ENCODE measurements at regions not wholly inside any gene's neighbourhood (a gene's known extent, or its start where the extent isn't known, plus 50 kb on each side); places are given as distances from the start of the nearest gene placed in this dataset.

DNA sequence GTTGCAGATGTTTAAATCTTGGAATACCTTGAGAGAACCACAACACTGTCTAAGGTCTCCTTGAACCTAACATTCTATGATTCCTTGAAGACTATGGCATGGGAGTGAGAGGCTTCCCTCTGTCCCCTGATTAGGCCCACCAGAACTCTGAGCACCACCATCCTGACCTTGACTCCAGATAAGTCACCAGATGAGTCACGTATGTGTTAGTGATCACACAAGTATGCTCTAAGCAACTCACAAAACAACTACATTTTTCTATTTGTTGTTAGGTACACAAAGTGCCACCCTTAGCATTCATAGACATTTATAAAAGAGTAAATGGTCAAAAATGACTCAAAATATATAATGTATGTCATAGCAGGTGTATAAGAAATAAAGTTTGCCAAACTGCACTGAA is 252.9 kb upstream of the CXXC4 start:
- TF ChIP-seq FOXM1 (IDR thresholded peaks at IDR 0.05; ENCODE audit: borderline replicate concordance) (no peak), SP1 (IDR thresholded peaks at IDR 0.05) (no peak), HDGF (IDR thresholded peaks at IDR 0.05; ENCODE audit: borderline replicate concordance) (no peak), ELF4 (IDR thresholded peaks at IDR 0.05) (no peak), FOXA1 (IDR thresholded peaks at IDR 0.05) (no peak), NFRKB (IDR thresholded peaks at IDR 0.05) (no peak), LEF1 (IDR thresholded peaks at IDR 0.05; ENCODE audit: borderline replicate concordance) (no peak), SUZ12 (IDR thresholded peaks at IDR 0.05) (no peak), TARDBP (IDR thresholded peaks at IDR 0.05) (no peak)
- CTCF ChIA-PET: no interaction called here
- POLR2A ChIA-PET: no interaction called here
- DNase-seq (ENCODE audit: extremely low spot score): no peak

DNA sequence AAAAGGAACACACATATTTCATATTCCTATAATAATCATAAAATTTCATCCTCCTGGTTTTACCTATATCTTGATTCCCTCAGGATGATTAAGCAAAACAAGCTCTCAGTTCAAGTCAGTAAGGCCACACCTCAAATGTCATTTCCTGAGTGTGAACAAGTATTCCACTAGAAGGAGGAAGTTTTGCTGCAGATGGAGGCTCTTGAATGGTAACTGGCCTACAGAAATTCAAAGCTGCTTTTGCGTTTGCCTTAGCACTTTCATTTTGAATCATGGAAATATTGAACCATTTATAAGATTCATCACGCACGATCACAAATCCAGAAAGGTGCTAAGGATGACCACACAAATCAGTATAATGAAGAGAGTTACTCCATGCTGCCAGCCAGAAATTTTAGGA is 254.4 kb upstream of the CXXC4 start:
- ChIA-PET POLR2A (no interaction called here), CTCF (no interaction called here)
- TF ChIP-seq ZNF384 (IDR thresholded peaks at IDR 0.05) (no peak), SP1 (IDR thresholded peaks at IDR 0.05) (no peak), FOXK2 (IDR thresholded peaks at IDR 0.05) (no peak), FOXA1 (IDR thresholded peaks at IDR 0.05) (no peak), SUZ12 (IDR thresholded peaks at IDR 0.05) (no peak), ARNT (IDR thresholded peaks at IDR 0.05) (no peak), ELF4 (IDR thresholded peaks at IDR 0.05) (no peak), CTBP1 (IDR thresholded peaks at IDR 0.05; ENCODE audit: borderline replicate concordance) (no peak), TARDBP (IDR thresholded peaks at IDR 0.05) (no peak), L3MBTL2 (conservative IDR thresholded peaks at IDR 0.05) (no peak), FOXM1 (IDR thresholded peaks at IDR 0.05; ENCODE audit: borderline replicate concordance) (no peak), HDGF (IDR thresholded peaks at IDR 0.05; ENCODE audit: borderline replicate concordance) (no peak), BHLHE40 (IDR thresholded peaks at IDR 0.05; ENCODE audit: borderline replicate concordance) (no peak), LEF1 (IDR thresholded peaks at IDR 0.05; ENCODE audit: borderline replicate concordance) (no peak), NFRKB (IDR thresholded peaks at IDR 0.05) (no peak)
- TF ChIP-seq, protein P1, sequence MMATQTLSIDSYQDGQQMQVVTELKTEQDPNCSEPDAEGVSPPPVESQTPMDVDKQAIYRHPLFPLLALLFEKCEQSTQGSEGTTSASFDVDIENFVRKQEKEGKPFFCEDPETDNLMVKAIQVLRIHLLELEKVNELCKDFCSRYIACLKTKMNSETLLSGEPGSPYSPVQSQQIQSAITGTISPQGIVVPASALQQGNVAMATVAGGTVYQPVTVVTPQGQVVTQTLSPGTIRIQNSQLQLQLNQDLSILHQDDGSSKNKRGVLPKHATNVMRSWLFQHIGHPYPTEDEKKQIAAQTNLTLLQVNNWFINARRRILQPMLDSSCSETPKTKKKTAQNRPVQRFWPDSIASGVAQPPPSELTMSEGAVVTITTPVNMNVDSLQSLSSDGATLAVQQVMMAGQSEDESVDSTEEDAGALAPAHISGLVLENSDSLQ (IDR thresholded peaks at IDR 0.05): no peak
- no peak for DNase-seq (ENCODE audit: extremely low spot score)

DNA sequence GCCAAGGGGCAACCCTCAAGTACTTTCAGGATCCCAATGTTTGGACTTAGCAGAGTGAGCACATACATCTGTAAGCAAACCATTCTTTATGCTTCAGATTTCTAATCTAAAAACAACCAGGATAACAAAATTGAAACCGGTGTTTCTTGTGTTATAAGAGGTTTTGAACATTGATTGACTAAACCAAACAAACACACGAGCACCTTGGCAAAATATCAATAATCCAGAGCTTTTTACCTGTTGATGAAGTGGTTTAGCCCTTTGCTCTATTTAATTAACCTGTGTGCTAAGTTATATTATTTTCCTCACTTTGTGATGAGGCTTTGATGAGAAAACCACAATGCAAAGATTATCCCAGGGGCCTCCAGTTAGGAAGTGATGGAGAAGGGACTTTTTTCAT is 255.3 kb upstream of the CXXC4 start:
- POLR2A ChIA-PET: no interaction called here
- CTCF ChIA-PET: no interaction called here
- TF ChIP-seq ARNT (IDR thresholded peaks at IDR 0.05): no peak
- no peak for DNase-seq (ENCODE audit: extremely low spot score)

DNA sequence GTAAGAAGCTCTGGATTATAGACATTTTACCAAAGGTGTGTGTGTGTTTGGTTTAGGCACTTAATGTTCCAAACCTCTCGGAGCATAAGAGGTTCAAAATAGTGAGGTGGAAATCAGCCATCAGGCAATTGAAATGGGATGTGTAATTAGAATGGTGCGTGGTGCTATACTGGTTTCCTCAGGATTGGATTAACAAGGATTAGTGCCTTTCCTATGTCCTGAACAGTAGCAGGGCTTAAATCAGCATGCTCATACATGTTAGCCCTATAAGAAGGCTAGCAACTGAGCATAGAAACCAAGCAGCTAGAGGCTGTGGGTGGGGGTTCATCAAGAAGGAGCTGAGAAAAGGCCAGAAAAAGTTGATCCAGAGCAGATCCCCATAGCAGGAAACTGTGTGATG is 256.8 kb upstream of the CXXC4 start:
- POLR2A ChIA-PET: no interaction called here
- CTCF ChIA-PET: no interaction called here
- TF ChIP-seq SP1 (IDR thresholded peaks at IDR 0.05) (no peak), L3MBTL2 (conservative IDR thresholded peaks at IDR 0.05) (no peak), TARDBP (IDR thresholded peaks at IDR 0.05) (no peak), HDGF (IDR thresholded peaks at IDR 0.05; ENCODE audit: borderline replicate concordance) (no peak), ELF4 (IDR thresholded peaks at IDR 0.05) (no peak), FOXM1 (IDR thresholded peaks at IDR 0.05; ENCODE audit: borderline replicate concordance) (no peak), ZNF384 (IDR thresholded peaks at IDR 0.05) (no peak), CTBP1 (IDR thresholded peaks at IDR 0.05; ENCODE audit: borderline replicate concordance) (no peak), FOXK2 (IDR thresholded peaks at IDR 0.05) (no peak), ARNT (IDR thresholded peaks at IDR 0.05) (no peak), NFRKB (IDR thresholded peaks at IDR 0.05) (no peak), FOXA1 (IDR thresholded peaks at IDR 0.05) (no peak), BHLHE40 (IDR thresholded peaks at IDR 0.05; ENCODE audit: borderline replicate concordance) (no peak), LEF1 (IDR thresholded peaks at IDR 0.05; ENCODE audit: borderline replicate concordance) (no peak), SUZ12 (IDR thresholded peaks at IDR 0.05) (no peak)
- TF ChIP-seq, protein P1 (IDR thresholded peaks at IDR 0.05): no peak
- no peak for DNase-seq (ENCODE audit: extremely low spot score)

DNA sequence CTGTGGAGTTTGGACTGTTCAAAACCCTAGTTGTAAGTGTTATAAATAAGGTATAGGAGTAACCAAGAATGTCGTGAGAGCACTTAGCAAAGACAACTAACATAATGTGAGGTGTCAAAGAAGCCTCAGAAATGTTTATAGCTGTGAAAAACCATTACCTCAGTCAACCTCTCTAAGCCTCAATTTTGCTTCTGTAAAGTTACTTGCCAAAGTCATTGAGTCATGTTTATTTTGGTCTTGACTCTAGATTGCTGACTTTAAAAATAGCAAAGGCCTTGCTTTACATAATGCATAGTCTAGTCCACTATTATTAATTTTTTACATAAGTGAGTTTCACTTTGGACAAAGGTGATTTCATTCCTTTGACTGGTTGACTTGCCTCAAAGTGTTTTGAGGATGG is 257.6 kb upstream of the CXXC4 start:
- TF ChIP-seq, protein P1 (IDR thresholded peaks at IDR 0.05): no peak
- TF ChIP-seq HDGF (IDR thresholded peaks at IDR 0.05; ENCODE audit: borderline replicate concordance) (no peak), LEF1 (IDR thresholded peaks at IDR 0.05; ENCODE audit: borderline replicate concordance) (no peak), NFRKB (IDR thresholded peaks at IDR 0.05) (no peak), FOXA1 (IDR thresholded peaks at IDR 0.05) (no peak), ELF4 (IDR thresholded peaks at IDR 0.05) (no peak)
- DNase-seq (ENCODE audit: extremely low spot score): no peak
- POLR2A ChIA-PET: no interaction called here
- CTCF ChIA-PET: no interaction called here

DNA sequence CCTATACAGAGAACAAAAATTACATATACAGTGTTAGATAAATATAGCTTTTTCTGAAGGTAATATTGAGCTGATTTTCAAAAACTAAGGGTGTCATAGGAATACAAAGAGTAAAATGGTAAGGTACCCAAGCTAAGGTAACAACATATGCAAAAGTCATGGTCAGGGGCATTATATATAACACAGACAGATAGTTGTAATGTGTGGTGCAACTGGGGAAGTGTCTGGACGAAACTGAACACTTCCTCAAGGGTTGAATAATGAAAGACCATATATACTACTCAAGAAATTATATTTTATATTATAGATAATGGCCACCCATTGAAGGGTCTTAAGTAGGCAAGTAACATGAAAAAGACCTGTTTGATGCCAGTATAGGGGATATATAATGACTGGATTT is 262.1 kb upstream of the CXXC4 start:
- CTCF ChIA-PET: no interaction called here
- TF ChIP-seq ELF4 (IDR thresholded peaks at IDR 0.05): no peak
- no peak for TF ChIP-seq HDGF (IDR thresholded peaks at IDR 0.05; ENCODE audit: borderline replicate concordance)
- no peak for TF ChIP-seq FOXA1 (IDR thresholded peaks at IDR 0.05)
- no peak for TF ChIP-seq SUZ12 (IDR thresholded peaks at IDR 0.05)
- TF ChIP-seq CTBP1 (IDR thresholded peaks at IDR 0.05; ENCODE audit: borderline replicate concordance): no peak
- no peak for TF ChIP-seq ARNT (IDR thresholded peaks at IDR 0.05)
- no peak for TF ChIP-seq SP1 (IDR thresholded peaks at IDR 0.05)
- TF ChIP-seq FOXM1 (IDR thresholded peaks at IDR 0.05; ENCODE audit: borderline replicate concordance): no peak
- TF ChIP-seq, protein P1 (IDR thresholded peaks at IDR 0.05): no peak
- TF ChIP-seq ZNF384 (IDR thresholded peaks at IDR 0.05): no peak
- TF ChIP-seq L3MBTL2 (conservative IDR thresholded peaks at IDR 0.05): no peak
- TF ChIP-seq FOXK2 (IDR thresholded peaks at IDR 0.05): no peak
- no peak for TF ChIP-seq NFRKB (IDR thresholded peaks at IDR 0.05)
- TF ChIP-seq LEF1 (IDR thresholded peaks at IDR 0.05; ENCODE audit: borderline replicate concordance): no peak
- TF ChIP-seq TARDBP (IDR thresholded peaks at IDR 0.05): no peak
- TF ChIP-seq BHLHE40 (IDR thresholded peaks at IDR 0.05; ENCODE audit: borderline replicate concordance): no peak
- no peak for DNase-seq (ENCODE audit: extremely low spot score)
- POLR2A ChIA-PET: no interaction called here

Measured in HEK293T (cell line).